Upper lobe of right lung (tissue), 1 donor: ENCODE measurements at regions not wholly inside any gene's neighbourhood (a gene's known extent, or its start where the extent isn't known, plus 50 kb on each side); places are given as distances from the start of the nearest gene placed in this dataset.

Experiments used
- ATAC-seq: fragments of 200-7000 bp; cut with Tn5 transposase; one replicate; pipeline ENCODE4 v1.9.1; 2020; ENCODE audit warnings: mild to moderate bottlenecking, moderate library complexity
- DNase-seq: peaks from one replicate; pipeline ENCODE4 v3.0.0-alpha.2; 2020
- H3K27ac ChIP-seq: fragments of 200-600 bp; one replicate; pipeline ENCODE4 v1.8.0; 2022
- H3K27me3 ChIP-seq: fragments of 200-600 bp; one replicate; pipeline ENCODE4 v1.8.0; 2022; ENCODE audit warnings: mild to moderate bottlenecking
- H3K36me3 ChIP-seq: fragments of 200-600 bp; one replicate; pipeline ENCODE4 v1.8.0; 2022
- H3K4me1 ChIP-seq: fragments of 200-600 bp; one replicate; pipeline ENCODE4 v1.8.0; 2022
- H3K4me3 ChIP-seq: fragments of 200-600 bp; one replicate; pipeline ENCODE4 v1.8.0; 2022; ENCODE audit warnings: mild to moderate bottlenecking
- H3K9me3 ChIP-seq: fragments of 200-600 bp; one replicate; pipeline ENCODE4 v1.8.0; 2022
- CTCF ChIP-seq: fragments of 200-600 bp; IDR thresholded peaks from one replicate; pipeline ENCODE4 v1.8.0; 2022; ENCODE audit warnings: antibody characterized with exemption
- intact Hi-C: fragments of 100-400 bp; cut with DNase I; formaldehyde crosslinking; loops from one replicate; pipeline ENCODE4 v1.11.0; 2022
- donor health status: DM: no; HTN: yes; CAD: no; lungs with severe emphysema.

- intact Hi-C loops: no loop called here
- ATAC-seq (no peak), DNase-seq (no peak)
- Histone ChIP-seq H3K4me1 (peaks cover 8% of the 10 kb centered on the region), H3K27me3 (no peaks in the 10 kb centered on the region), H3K4me3 (no peak overlapping the region), H3K36me3 (no peaks in the 10 kb centered on the region), H3K9me3 (no peaks in the 10 kb centered on the region), H3K27ac (no peak overlapping the region)
- no peak for TF ChIP-seq CTCF
Observed at GRCh38 chr16:77594799-77595596, 127.3 kb upstream of the NUDT7 start.

- TF ChIP-seq CTCF: no peak
- no peaks in the 10 kb centered on the region for H3K9me3 ChIP-seq
- no peaks in the 10 kb centered on the region for H3K27me3 ChIP-seq
- DNase-seq (no peak), ATAC-seq (no peak)
- H3K4me3 ChIP-seq: no peak overlapping the region
- H3K27ac ChIP-seq: no peak overlapping the region
- H3K36me3 ChIP-seq: no peaks in the 10 kb centered on the region
- intact Hi-C loops: no loop called here
- peaks cover 8% of the 10 kb centered on the region for H3K4me1 ChIP-seq
Observed at GRCh38 chr16:77596261-77596660, 126.1 kb upstream of the NUDT7 start.

GRCh38 chr16:77599793-77600415, 122.4 kb upstream of the NUDT7 start:
- H3K36me3 ChIP-seq: no peaks in the 10 kb centered on the region
- DNase-seq: no peak
- no peak overlapping the region for H3K4me3 ChIP-seq
- no peaks in the 10 kb centered on the region for H3K9me3 ChIP-seq
- peaks cover 8% of the 10 kb centered on the region for H3K4me1 ChIP-seq
- peak; percentile 63 for TF ChIP-seq CTCF
- no peaks in the 10 kb centered on the region for H3K27me3 ChIP-seq
- H3K27ac ChIP-seq: no peak overlapping the region
- intact Hi-C loops: no loop called here
- peak; percentile 65 for ATAC-seq

GRCh38 chr16:77600555-77600954, 121.8 kb upstream of the NUDT7 start:
- Histone ChIP-seq H3K4me1 (peaks cover 7% of the 10 kb centered on the region), H3K36me3 (no peaks in the 10 kb centered on the region), H3K4me3 (no peak overlapping the region), H3K9me3 (no peaks in the 10 kb centered on the region), H3K27ac (no peak overlapping the region), H3K27me3 (no peaks in the 10 kb centered on the region)
- intact Hi-C loops: no loop called here
- DNase-seq (no peak), ATAC-seq (no peak)
- no peak for TF ChIP-seq CTCF

GRCh38 chr16:77603656-77604055, 118.7 kb upstream of the NUDT7 start:
- Histone ChIP-seq H3K4me1 (no peaks in the 10 kb centered on the region), H3K27me3 (no peaks in the 10 kb centered on the region), H3K36me3 (no peaks in the 10 kb centered on the region), H3K9me3 (no peaks in the 10 kb centered on the region), H3K4me3 (no peak overlapping the region), H3K27ac (no peak overlapping the region)
- TF ChIP-seq CTCF: no peak
- DNase-seq: no peak
- intact Hi-C loops: no loop called here
- no peak for ATAC-seq
